Activated CD8-positive, alpha-beta T cell treated with anti-CD3 and anti-CD28 coated beads for 36 hours (primary cell): ENCODE measurements at regions not wholly inside any gene's neighbourhood (a gene's known extent, or its start where the extent isn't known, plus 50 kb on each side); places are given as distances from the start of the nearest gene placed in this dataset.

Experiments used
- ATAC-seq: fragments of 200-7000 bp; cut with Tn5 transposase; one replicate; pipeline ENCODE4 v1.10.0; 2021; ENCODE audit warnings: mild to moderate bottlenecking, moderate library complexity
- CTCF ChIA-PET: fragments of 350-600 bp; sonication (Branson Sonifier 250); formaldehyde crosslinking; loops from one replicate; lab custom pipeline; 2021; ENCODE audit warnings: antibody characterized with exemption; lab: Charles Lee
- POLR2A ChIA-PET: fragments of 350-600 bp; sonication (Branson Sonifier 250); formaldehyde crosslinking; loops from one replicate; lab custom pipeline; 2021; ENCODE audit warnings: antibody characterized with exemption; lab: Charles Lee
- DNase-seq: peaks from one replicate; pipeline ENCODE4 v3.0.0-alpha.2; 2020
- H3K27ac Mint-ChIP-seq: one replicate; pipeline ENCODE4 v1.8.0; 2021; ENCODE audit warnings: mild to moderate bottlenecking, mixed read lengths
- H3K27me3 Mint-ChIP-seq: one replicate; pipeline ENCODE4 v1.8.0; 2021; ENCODE audit warnings: mixed read lengths
- H3K36me3 Mint-ChIP-seq: one replicate; pipeline ENCODE4 v1.8.0; 2021; ENCODE audit warnings: low read depth, mixed read lengths
- H3K4me1 Mint-ChIP-seq: one replicate; pipeline ENCODE4 v1.8.0; 2021; ENCODE audit warnings: low read depth, mixed read lengths
- H3K4me3 Mint-ChIP-seq: one replicate; pipeline ENCODE4 v1.8.0; 2021; ENCODE audit warnings: mild to moderate bottlenecking, moderate library complexity, mixed read lengths
- H3K9me3 Mint-ChIP-seq: one replicate; pipeline ENCODE4 v1.8.0; 2021; ENCODE audit warnings: mixed read lengths
- intact Hi-C: fragments of 100-400 bp; cut with micrococcal nuclease; formaldehyde crosslinking; loops from one replicate; pipeline ENCODE4 v1.10.0; 2022
- TF ChIP-seq, protein P1 (sequence below): fragments of 200-600 bp; IDR thresholded peaks from one replicate; pipeline ENCODE4 v1.8.0; 2022; ENCODE audit warnings: antibody characterized with exemption, mild to moderate bottlenecking

- CTCF ChIA-PET = interaction anchor here (1.2 kb wide), 1 partner anchor 40 kb away, joined by 4 read pairs; no protein-coding TSS in a partner anchor
- Mint-ChIP-seq H3K27me3 (peaks cover 11% of the 10 kb centered on the region), H3K4me1 (no peaks in the 10 kb centered on the region)
These were observed 55.6 kb downstream of the RHOXF2B start for GRCh38 chrX:120021927-120022326.

GRCh38 chrX:120020305-120020704, 57.2 kb downstream of the RHOXF2B start:
- Mint-ChIP-seq H3K9me3 (no peaks in the 10 kb centered on the region), H3K36me3 (no peaks in the 10 kb centered on the region), H3K27ac (no peak overlapping the region), H3K27me3 (peaks cover 24% of the 10 kb centered on the region), H3K4me1 (peaks cover 7% of the 10 kb centered on the region), H3K4me3 (no peak overlapping the region)
- intact Hi-C loops = no loop called here
- TF ChIP-seq, protein P1, sequence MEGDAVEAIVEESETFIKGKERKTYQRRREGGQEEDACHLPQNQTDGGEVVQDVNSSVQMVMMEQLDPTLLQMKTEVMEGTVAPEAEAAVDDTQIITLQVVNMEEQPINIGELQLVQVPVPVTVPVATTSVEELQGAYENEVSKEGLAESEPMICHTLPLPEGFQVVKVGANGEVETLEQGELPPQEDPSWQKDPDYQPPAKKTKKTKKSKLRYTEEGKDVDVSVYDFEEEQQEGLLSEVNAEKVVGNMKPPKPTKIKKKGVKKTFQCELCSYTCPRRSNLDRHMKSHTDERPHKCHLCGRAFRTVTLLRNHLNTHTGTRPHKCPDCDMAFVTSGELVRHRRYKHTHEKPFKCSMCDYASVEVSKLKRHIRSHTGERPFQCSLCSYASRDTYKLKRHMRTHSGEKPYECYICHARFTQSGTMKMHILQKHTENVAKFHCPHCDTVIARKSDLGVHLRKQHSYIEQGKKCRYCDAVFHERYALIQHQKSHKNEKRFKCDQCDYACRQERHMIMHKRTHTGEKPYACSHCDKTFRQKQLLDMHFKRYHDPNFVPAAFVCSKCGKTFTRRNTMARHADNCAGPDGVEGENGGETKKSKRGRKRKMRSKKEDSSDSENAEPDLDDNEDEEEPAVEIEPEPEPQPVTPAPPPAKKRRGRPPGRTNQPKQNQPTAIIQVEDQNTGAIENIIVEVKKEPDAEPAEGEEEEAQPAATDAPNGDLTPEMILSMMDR = no peak
- ChIA-PET CTCF (interaction anchor here (1.3 kb wide), 1 partner anchor 193 kb away, joined by 3 read pairs; no protein-coding TSS in a partner anchor), POLR2A (no interaction called here)
- no peak for ATAC-seq
- no peak for DNase-seq

More at GRCh38 chrX:120021927-120022326, 55.6 kb downstream of the RHOXF2B start:
- no peak for DNase-seq
- Mint-ChIP-seq H3K36me3 (no peaks in the 10 kb centered on the region), H3K9me3 (no peaks in the 10 kb centered on the region), H3K4me3 (no peak overlapping the region), H3K27ac (no peak overlapping the region)
- intact Hi-C loops = no loop called here
- POLR2A ChIA-PET = no interaction called here
- no peak for ATAC-seq
- TF ChIP-seq, protein P1 = no peak

GRCh38 chrX:120016068-120016441, 61.4 kb downstream of the RHOXF2B start:
- Mint-ChIP-seq H3K27ac (no peak overlapping the region), H3K4me1 (peaks cover 7% of the 10 kb centered on the region), H3K36me3 (no peaks in the 10 kb centered on the region), H3K27me3 (peaks cover 31% of the 10 kb centered on the region), H3K4me3 (peak overlapping the region; percentile 58), H3K9me3 (no peaks in the 10 kb centered on the region)
- ChIA-PET CTCF (interaction anchor here (1.8 kb wide), 1 partner anchor 34 kb away, joined by 5 read pairs; no protein-coding TSS in a partner anchor), POLR2A (no interaction called here)
- ATAC-seq (no peak), DNase-seq (no peak)
- intact Hi-C loops = no loop called here
- TF ChIP-seq, protein P1 = no peak

GRCh38 chrX:120015145-120016067, 62.1 kb downstream of the RHOXF2B start:
- intact Hi-C loops = no loop called here
- no peak overlapping the region for H3K27ac Mint-ChIP-seq
- CTCF ChIA-PET = interaction anchor here (1.3 kb wide), 1 partner anchor 15 kb away, joined by 3 read pairs; no protein-coding TSS in a partner anchor
- POLR2A ChIA-PET = no interaction called here
- TF ChIP-seq, protein P1 = no peak
- H3K4me1 Mint-ChIP-seq = peaks cover 7% of the 10 kb centered on the region
- peaks cover 31% of the 10 kb centered on the region for H3K27me3 Mint-ChIP-seq
- DNase-seq (peak; percentile 4), ATAC-seq (no peak)
- no peaks in the 10 kb centered on the region for H3K36me3 Mint-ChIP-seq
- H3K9me3 Mint-ChIP-seq = no peaks in the 10 kb centered on the region
- peak overlapping the region; percentile 58 for H3K4me3 Mint-ChIP-seq
